GM21515 (cell line): ENCODE measurements at regions not wholly inside any gene's neighbourhood (a gene's known extent, or its start where the extent isn't known, plus 50 kb on each side); places are given as distances from the start of the nearest gene placed in this dataset.
"Not testable (repeated sequence)": the region's sequence is repeated elsewhere in the genome, so short reads cannot be mapped to it uniquely, and the experiment has no call there.

Source experiments
- ATAC-seq: cut with Tn5 transposase; IDR thresholded peaks from one replicate; pipeline ENCODE4 v1.9.1; 2021; ENCODE audit not compliant: unreplicated experiment

GRCh38 chr10:9158675-9159074 is 1104.2 kb downstream of the GATA3 start:
- ATAC-seq: no peak

- ATAC-seq: no peak
Measured at GRCh38 chr10:9160275-9160674, 1105.8 kb downstream of the GATA3 start.

GRCh38 chr10:9163699-9164098 is 1109.2 kb downstream of the GATA3 start:
- no peak for ATAC-seq

- no peak for ATAC-seq
Measured at GRCh38 chr10:9166770-9167169, 1112.3 kb downstream of the GATA3 start.

- ATAC-seq: no peak
Measured at GRCh38 chr10:9172276-9172675, 1117.8 kb downstream of the GATA3 start.

GRCh38 chr10:9175200-9175599 is 1120.7 kb downstream of the GATA3 start:
- ATAC-seq: no peak

- ATAC-seq: not testable (repeated sequence)
Measured at GRCh38 chr10:9183197-9183880, 1128.9 kb downstream of the GATA3 start.

- ATAC-seq: no peak
Measured at GRCh38 chr10:9188022-9188810, 1133.7 kb downstream of the GATA3 start.

GRCh38 chr10:9189448-9189847 is 1135.0 kb downstream of the GATA3 start:
- no peak for ATAC-seq

- no peak for ATAC-seq
Measured at GRCh38 chr10:9193120-9193519, 1138.6 kb downstream of the GATA3 start.

- no peak for ATAC-seq
Measured at GRCh38 chr10:9195385-9195784, 1140.9 kb downstream of the GATA3 start.

GRCh38 chr10:9198611-9199010 is 1144.1 kb downstream of the GATA3 start:
- no peak for ATAC-seq

GRCh38 chr10:9205558-9205957 is 1151.1 kb downstream of the GATA3 start:
- ATAC-seq: no peak

GRCh38 chr10:9209105-9209798 is 1154.8 kb downstream of the GATA3 start:
- peak; percentile 92 for ATAC-seq

- no peak for ATAC-seq
Measured at GRCh38 chr10:9211228-9211627, 1156.7 kb downstream of the GATA3 start.

GRCh38 chr10:9214618-9215017 is 1160.1 kb downstream of the GATA3 start:
- ATAC-seq: no peak

GRCh38 chr10:9215121-9215520 is 1160.6 kb downstream of the GATA3 start:
- no peak for ATAC-seq

- ATAC-seq: no peak
Measured at GRCh38 chr10:9219860-9220259, 1165.4 kb downstream of the GATA3 start.

GRCh38 chr10:9222917-9223316 is 1168.4 kb downstream of the GATA3 start:
- no peak for ATAC-seq

- no peak for ATAC-seq
Measured at GRCh38 chr10:9227679-9228365, 1173.3 kb downstream of the GATA3 start.

- ATAC-seq: no peak
Measured at GRCh38 chr10:9228771-9229170, 1174.3 kb downstream of the GATA3 start.
